ENCODE measurements at regions not wholly inside any gene's neighbourhood (a gene's known extent, or its start where the extent isn't known, plus 50 kb on each side); places are given as distances from the start of the nearest gene placed in this dataset.

- no peaks in the 10 kb centered on the region for H3K36me3 ChIP-seq (ENCODE audit: low read depth)
- TF ChIP-seq CTCF (IDR thresholded peaks at IDR 0.05; ENCODE audit: poor library complexity, severe bottlenecking) = no peak
- no peak overlapping the region for H3K4me3 ChIP-seq (ENCODE audit: severe bottlenecking)
- no peaks in the 10 kb centered on the region for H3K9me3 ChIP-seq (ENCODE audit: severe bottlenecking)
- H3K27ac ChIP-seq (ENCODE audit: poor library complexity, severe bottlenecking) = peak overlapping the region; percentile 52
- H3K4me1 ChIP-seq (ENCODE audit: insufficient read depth, poor library complexity, severe bottlenecking) = peaks cover 14% of the 10 kb centered on the region
- no peak for DNase-seq (ENCODE audit: low spot score)
- no peaks in the 10 kb centered on the region for H3K27me3 ChIP-seq (ENCODE audit: insufficient read depth, poor library complexity, severe bottlenecking)
- ATAC-seq (ENCODE audit: low read depth) = peak; percentile 45; the same call in 2 of the 3 replicates
Measured at GRCh38 chr15:87578776-87579175, 677.8 kb downstream of the NTRK3 start.

GRCh38 chr15:87577336-87577735 is 679.2 kb downstream of the NTRK3 start:
- Histone ChIP-seq H3K36me3 (ENCODE audit: low read depth) (no peaks in the 10 kb centered on the region), H3K27ac (ENCODE audit: poor library complexity, severe bottlenecking) (no peak overlapping the region), H3K4me1 (ENCODE audit: insufficient read depth, poor library complexity, severe bottlenecking) (peaks cover 14% of the 10 kb centered on the region), H3K9me3 (ENCODE audit: severe bottlenecking) (no peaks in the 10 kb centered on the region), H3K27me3 (ENCODE audit: insufficient read depth, poor library complexity, severe bottlenecking) (no peaks in the 10 kb centered on the region), H3K4me3 (ENCODE audit: severe bottlenecking) (no peak overlapping the region)
- DNase-seq (ENCODE audit: low spot score) = no peak
- ATAC-seq (ENCODE audit: low read depth) = no peak
- no peak for TF ChIP-seq CTCF (IDR thresholded peaks at IDR 0.05; ENCODE audit: poor library complexity, severe bottlenecking)

- no peak overlapping the region for H3K4me3 ChIP-seq (ENCODE audit: severe bottlenecking)
- peak overlapping the region; percentile 11 for H3K27ac ChIP-seq (ENCODE audit: poor library complexity, severe bottlenecking)
- ATAC-seq (ENCODE audit: low read depth) = no peak
- TF ChIP-seq CTCF (IDR thresholded peaks at IDR 0.05; ENCODE audit: poor library complexity, severe bottlenecking) = no peak
- no peaks in the 10 kb centered on the region for H3K36me3 ChIP-seq (ENCODE audit: low read depth)
- peaks cover 19% of the 10 kb centered on the region for H3K4me1 ChIP-seq (ENCODE audit: insufficient read depth, poor library complexity, severe bottlenecking)
- no peak for DNase-seq (ENCODE audit: low spot score)
- H3K9me3 ChIP-seq (ENCODE audit: severe bottlenecking) = no peaks in the 10 kb centered on the region
- no peaks in the 10 kb centered on the region for H3K27me3 ChIP-seq (ENCODE audit: insufficient read depth, poor library complexity, severe bottlenecking)
Measured at GRCh38 chr15:87576486-87577176, 679.9 kb downstream of the NTRK3 start.

GRCh38 chr15:87575896-87576473 is 680.6 kb downstream of the NTRK3 start:
- Histone ChIP-seq H3K9me3 (ENCODE audit: severe bottlenecking) (no peaks in the 10 kb centered on the region), H3K4me1 (ENCODE audit: insufficient read depth, poor library complexity, severe bottlenecking) (peaks cover 24% of the 10 kb centered on the region), H3K27me3 (ENCODE audit: insufficient read depth, poor library complexity, severe bottlenecking) (no peaks in the 10 kb centered on the region), H3K36me3 (ENCODE audit: low read depth) (no peaks in the 10 kb centered on the region), H3K27ac (ENCODE audit: poor library complexity, severe bottlenecking) (peak overlapping the region; percentile 11), H3K4me3 (ENCODE audit: severe bottlenecking) (no peak overlapping the region)
- no peak for DNase-seq (ENCODE audit: low spot score)
- no peak for ATAC-seq (ENCODE audit: low read depth)
- TF ChIP-seq CTCF (IDR thresholded peaks at IDR 0.05; ENCODE audit: poor library complexity, severe bottlenecking) = no peak

GRCh38 chr15:87573534-87573933 is 683.0 kb downstream of the NTRK3 start:
- no peak for DNase-seq (ENCODE audit: low spot score)
- Histone ChIP-seq H3K4me1 (ENCODE audit: insufficient read depth, poor library complexity, severe bottlenecking) (peaks cover 18% of the 10 kb centered on the region), H3K4me3 (ENCODE audit: severe bottlenecking) (no peak overlapping the region), H3K27ac (ENCODE audit: poor library complexity, severe bottlenecking) (no peak overlapping the region), H3K9me3 (ENCODE audit: severe bottlenecking) (no peaks in the 10 kb centered on the region), H3K27me3 (ENCODE audit: insufficient read depth, poor library complexity, severe bottlenecking) (no peaks in the 10 kb centered on the region), H3K36me3 (ENCODE audit: low read depth) (no peaks in the 10 kb centered on the region)
- no peak for TF ChIP-seq CTCF (IDR thresholded peaks at IDR 0.05; ENCODE audit: poor library complexity, severe bottlenecking)
- ATAC-seq (ENCODE audit: low read depth) = no peak

Data from RWPE2 (cell line).